ENCODE measurements at regions not wholly inside any gene's neighbourhood (a gene's known extent, or its start where the extent isn't known, plus 50 kb on each side); places are given as distances from the start of the nearest gene placed in this dataset.
"Not testable (repeated sequence)": the region's sequence is repeated elsewhere in the genome, so short reads cannot be mapped to it uniquely, and the experiment has no call there.

- TF ChIP-seq POLR2AphosphoS5 (IDR thresholded peaks at IDR 0.05; ENCODE audit: low read depth, low read length) (no peak), TAF1 (IDR thresholded peaks at IDR 0.05; ENCODE audit: borderline replicate concordance, low read depth, low read length) (no peak), POLR2A (IDR thresholded peaks at IDR 0.05; ENCODE audit: low read depth, low read length) (no peak)
These were observed 592.4 kb downstream of the SOX5 start for GRCh38 chr12:23356927-23357708.

DNA sequence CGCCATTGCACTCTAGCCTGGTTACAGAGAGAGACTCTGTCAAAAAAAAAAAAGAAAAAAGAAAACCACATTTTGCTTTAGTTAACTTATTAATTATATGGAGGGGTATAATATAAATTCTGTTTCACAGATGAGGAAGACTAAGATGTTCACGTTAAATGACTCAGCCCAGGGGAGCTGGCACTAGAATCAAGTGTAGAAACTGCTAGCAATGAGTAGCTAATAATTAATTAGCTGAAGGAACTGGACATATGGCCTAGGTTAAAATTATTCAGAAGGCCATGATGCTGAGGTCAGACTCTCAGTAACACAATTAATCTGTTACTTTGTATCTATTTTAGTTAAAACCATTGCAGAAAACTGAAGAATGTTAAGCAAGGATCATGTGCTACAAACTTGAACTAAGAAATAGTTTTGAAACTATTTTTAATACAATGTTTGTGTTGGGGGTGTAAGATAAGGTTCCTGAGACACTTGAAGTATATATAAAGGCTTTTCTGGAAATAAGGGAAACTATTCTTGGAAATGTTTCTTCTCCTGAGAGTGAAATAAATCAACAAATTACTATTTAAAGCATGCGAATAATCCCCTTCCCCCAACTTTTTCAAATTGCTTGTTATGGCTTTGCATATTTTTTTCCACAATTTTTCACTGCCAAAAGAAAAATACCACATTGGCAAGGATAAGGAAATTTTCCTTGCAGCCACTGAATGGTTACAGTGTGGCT lies 589.3 kb downstream of the SOX5 start:
- DNase-seq (ENCODE audit: insufficient read length) (no peak), FAIRE-seq (no peak)
- no peak for TF ChIP-seq TAF1 (IDR thresholded peaks at IDR 0.05; ENCODE audit: borderline replicate concordance, low read depth, low read length)
- no peak for TF ChIP-seq POLR2AphosphoS5 (IDR thresholded peaks at IDR 0.05; ENCODE audit: low read depth, low read length)
- no peak for TF ChIP-seq POLR2A (IDR thresholded peaks at IDR 0.05; ENCODE audit: low read depth, low read length)

More at GRCh38 chr12:23356927-23357708, 592.4 kb downstream of the SOX5 start:
- FAIRE-seq: no peak
- DNase-seq (ENCODE audit: insufficient read length): no peak

GRCh38 chr12:23361971-23362370 lies 587.5 kb downstream of the SOX5 start:
- DNase-seq (ENCODE audit: insufficient read length) (no peak), FAIRE-seq (no peak)
- TF ChIP-seq POLR2AphosphoS5 (IDR thresholded peaks at IDR 0.05; ENCODE audit: low read depth, low read length): no peak

DNA sequence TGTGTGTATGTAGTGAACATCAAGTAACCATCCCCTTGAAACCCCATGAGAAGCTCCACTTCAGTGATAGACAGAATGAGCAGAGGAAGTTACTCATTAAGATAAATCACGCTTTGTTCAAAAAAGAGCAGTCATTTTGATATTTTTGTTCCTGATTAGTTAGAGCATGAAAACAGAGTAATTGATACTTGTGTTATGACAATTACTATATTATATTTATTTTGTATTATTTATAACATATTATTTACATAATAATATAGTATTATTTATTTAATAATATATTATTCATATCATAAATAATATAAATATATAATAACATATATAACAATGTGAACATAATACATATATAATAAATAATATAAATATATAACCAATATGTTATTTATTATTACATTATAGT lies 580.9 kb downstream of the SOX5 start:
- no peak for TF ChIP-seq POLR2A (IDR thresholded peaks at IDR 0.05; ENCODE audit: low read depth, low read length)
- no peak for TF ChIP-seq POLR2AphosphoS5 (IDR thresholded peaks at IDR 0.05; ENCODE audit: low read depth, low read length)
- no peak for TF ChIP-seq TAF1 (IDR thresholded peaks at IDR 0.05; ENCODE audit: borderline replicate concordance, low read depth, low read length)
- no peak for FAIRE-seq
- DNase-seq (ENCODE audit: insufficient read length): no peak

- FAIRE-seq (no peak), DNase-seq (ENCODE audit: insufficient read length) (no peak)
- TF ChIP-seq POLR2AphosphoS5 (IDR thresholded peaks at IDR 0.05; ENCODE audit: low read depth, low read length) (no peak), TAF1 (IDR thresholded peaks at IDR 0.05; ENCODE audit: borderline replicate concordance, low read depth, low read length) (no peak), POLR2A (IDR thresholded peaks at IDR 0.05; ENCODE audit: low read depth, low read length) (no peak)
These were observed 573.8 kb downstream of the SOX5 start for GRCh38 chr12:23375621-23376020.

GRCh38 chr12:23376238-23376637 lies 573.2 kb downstream of the SOX5 start:
- DNase-seq (ENCODE audit: insufficient read length) (no peak), FAIRE-seq (no peak)
- TF ChIP-seq POLR2A (IDR thresholded peaks at IDR 0.05; ENCODE audit: low read depth, low read length): no peak
- no peak for TF ChIP-seq TAF1 (IDR thresholded peaks at IDR 0.05; ENCODE audit: borderline replicate concordance, low read depth, low read length)

DNA sequence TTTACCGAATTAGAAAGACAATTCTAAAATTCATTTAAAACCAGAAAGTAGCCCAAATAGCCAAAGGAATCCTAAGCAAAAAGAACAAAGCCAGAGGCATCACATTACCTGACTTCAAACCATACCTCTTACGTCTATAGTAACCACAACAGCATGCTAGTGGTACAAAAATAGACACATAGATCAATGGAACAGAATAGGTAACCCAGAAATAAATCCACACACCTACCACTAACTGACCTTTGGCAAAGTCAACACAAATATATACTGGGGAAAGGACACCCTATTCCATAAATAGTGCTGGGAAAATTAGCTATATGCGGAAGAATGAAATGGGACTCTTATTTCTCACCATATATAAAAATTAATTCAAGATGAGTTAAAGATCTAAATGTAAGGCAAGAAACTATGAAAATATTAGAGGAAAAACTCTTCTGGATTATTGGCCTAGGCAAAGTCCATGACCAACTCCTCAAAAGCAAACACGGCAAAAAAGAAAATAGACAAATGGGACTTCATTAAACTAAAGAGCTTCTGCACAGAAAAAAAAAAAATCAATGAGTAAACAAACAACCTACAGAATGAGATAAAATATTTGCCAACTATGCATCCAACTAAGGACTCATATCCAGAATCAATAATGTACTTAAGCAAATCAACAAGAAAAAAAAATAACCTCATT lies 568.9 kb downstream of the SOX5 start:
- DNase-seq (ENCODE audit: insufficient read length) (no peak), FAIRE-seq (no peak)
- TF ChIP-seq TAF1 (IDR thresholded peaks at IDR 0.05; ENCODE audit: borderline replicate concordance, low read depth, low read length) (no peak), POLR2AphosphoS5 (IDR thresholded peaks at IDR 0.05; ENCODE audit: low read depth, low read length) (no peak), POLR2A (IDR thresholded peaks at IDR 0.05; ENCODE audit: low read depth, low read length) (no peak)

GRCh38 chr12:23388898-23389297 lies 560.6 kb downstream of the SOX5 start:
- FAIRE-seq; DNase-seq (ENCODE audit: insufficient read length): not testable (repeated sequence)

DNA sequence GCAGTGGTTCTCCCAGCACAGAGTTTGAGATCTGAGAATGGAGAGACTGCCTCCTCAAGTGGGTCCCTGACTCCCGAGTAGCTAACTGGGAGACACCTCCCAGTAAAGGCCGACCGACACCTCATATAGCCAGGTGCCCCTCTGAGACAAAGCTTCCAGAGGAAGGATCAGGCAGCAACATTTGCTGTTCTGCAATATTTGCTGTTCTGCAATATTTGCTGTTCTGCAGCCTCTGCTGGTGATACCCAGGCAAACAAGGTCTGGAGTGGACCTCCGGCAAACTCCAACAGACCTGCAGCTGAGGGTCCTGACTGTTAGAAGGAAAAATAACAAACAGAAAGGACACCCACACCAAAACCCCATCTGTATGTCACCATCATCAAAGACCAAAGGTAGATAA lies 560.2 kb downstream of the SOX5 start:
- DNase-seq (ENCODE audit: insufficient read length); FAIRE-seq: not testable (repeated sequence)

GRCh38 chr12:23399402-23399933 lies 550.0 kb downstream of the SOX5 start:
- no peak for FAIRE-seq
- DNase-seq (ENCODE audit: insufficient read length): no peak
- no peak for TF ChIP-seq TAF1 (IDR thresholded peaks at IDR 0.05; ENCODE audit: borderline replicate concordance, low read depth, low read length)
- TF ChIP-seq POLR2A (IDR thresholded peaks at IDR 0.05; ENCODE audit: low read depth, low read length): no peak
- no peak for TF ChIP-seq POLR2AphosphoS5 (IDR thresholded peaks at IDR 0.05; ENCODE audit: low read depth, low read length)

DNA sequence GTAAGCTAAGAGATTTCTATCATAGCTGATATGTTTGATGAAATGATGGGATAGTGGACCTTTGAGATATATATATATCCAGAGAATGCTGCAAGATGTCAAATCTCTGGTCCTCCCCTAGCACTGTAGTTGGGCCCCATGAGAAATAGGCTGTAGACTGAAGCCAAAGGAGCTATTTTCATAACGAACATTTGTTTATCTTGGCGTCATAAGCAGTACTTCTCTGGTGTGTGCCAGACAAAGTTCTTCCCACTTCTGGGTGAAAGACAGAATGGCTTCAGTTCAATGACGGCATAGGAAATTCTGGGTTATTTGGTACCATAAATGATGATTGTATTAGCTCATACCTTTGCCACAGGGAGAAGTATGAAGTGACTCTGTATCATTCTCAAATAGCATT lies 534.3 kb downstream of the SOX5 start:
- TF ChIP-seq POLR2A (IDR thresholded peaks at IDR 0.05; ENCODE audit: low read depth, low read length) (no peak), POLR2AphosphoS5 (IDR thresholded peaks at IDR 0.05; ENCODE audit: low read depth, low read length) (no peak), TAF1 (IDR thresholded peaks at IDR 0.05; ENCODE audit: borderline replicate concordance, low read depth, low read length) (no peak)
- no peak for FAIRE-seq
- no peak for DNase-seq (ENCODE audit: insufficient read length)

- FAIRE-seq (no peak), DNase-seq (ENCODE audit: insufficient read length) (no peak)
- TF ChIP-seq POLR2A (IDR thresholded peaks at IDR 0.05; ENCODE audit: low read depth, low read length) (no peak), POLR2AphosphoS5 (IDR thresholded peaks at IDR 0.05; ENCODE audit: low read depth, low read length) (no peak), TAF1 (IDR thresholded peaks at IDR 0.05; ENCODE audit: borderline replicate concordance, low read depth, low read length) (no peak)
These were observed 527.9 kb downstream of the SOX5 start for GRCh38 chr12:23421556-23421955.
